Progenitor cell of endocrine pancreas (in vitro differentiated cells): ENCODE measurements at regions not wholly inside any gene's neighbourhood (a gene's known extent, or its start where the extent isn't known, plus 50 kb on each side); places are given as distances from the start of the nearest gene placed in this dataset.

Experiments used
- DNase-seq: peaks from one replicate; pipeline ENCODE4 v3.0.0; 2021; ENCODE audit warnings: low spot score; ENCODE audit not compliant: unreplicated experiment
- H3K27ac Mint-ChIP-seq: 2 replicates; pipeline ENCODE4 v1.8.0; 2021; ENCODE audit warnings: mild to moderate bottlenecking, moderate library complexity, mixed read lengths
- H3K27me3 Mint-ChIP-seq: 2 replicates; pipeline ENCODE4 v1.8.0; 2021; ENCODE audit warnings: mixed read lengths
- H3K36me3 Mint-ChIP-seq: 2 replicates; pipeline ENCODE4 v1.8.0; 2022; ENCODE audit warnings: mixed read lengths; ENCODE audit not compliant: insufficient read depth
- H3K4me1 Mint-ChIP-seq: 2 replicates; pipeline ENCODE4 v1.8.0; 2021; ENCODE audit warnings: low read depth, mixed read lengths
- H3K4me3 Mint-ChIP-seq: 2 replicates; pipeline ENCODE4 v1.8.0; 2021; ENCODE audit warnings: low read depth, mild to moderate bottlenecking, moderate library complexity, mixed read lengths
- H3K9me3 Mint-ChIP-seq: 2 replicates; pipeline ENCODE4 v1.8.0; 2021; ENCODE audit warnings: low read depth, mixed read lengths
- TF ChIP-seq, protein P1 (sequence below): fragments of 200-600 bp; sonication (generic); IDR thresholded peaks from one replicate; pipeline ENCODE4 v1.5.0; 2021; ENCODE audit warnings: antibody characterized with exemption, mild to moderate bottlenecking; ENCODE audit not compliant: unreplicated experiment

DNA sequence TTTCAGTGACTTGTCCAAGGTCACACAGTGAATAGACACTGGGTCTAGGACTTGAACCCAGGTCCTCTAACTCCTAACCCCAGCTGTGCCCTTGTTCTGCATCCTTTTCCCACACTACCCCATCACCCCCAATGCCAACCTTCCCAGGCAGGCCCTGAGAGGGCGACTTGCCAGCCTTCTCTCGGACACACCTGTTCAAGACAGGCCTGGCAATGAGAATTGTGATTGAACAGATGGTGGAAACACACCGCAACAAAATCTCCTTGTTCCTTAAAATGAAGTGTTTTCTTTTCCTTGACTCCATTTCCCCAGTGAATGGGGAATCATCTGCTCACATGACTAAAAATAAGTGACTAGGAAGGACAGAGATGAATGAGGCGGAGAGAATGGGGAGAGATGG lies 189.5 kb upstream of the ASIC2 start:
- Mint-ChIP-seq H3K4me1 (no peaks in the 10 kb centered on the region), H3K27ac (no peak overlapping the region)

DNA sequence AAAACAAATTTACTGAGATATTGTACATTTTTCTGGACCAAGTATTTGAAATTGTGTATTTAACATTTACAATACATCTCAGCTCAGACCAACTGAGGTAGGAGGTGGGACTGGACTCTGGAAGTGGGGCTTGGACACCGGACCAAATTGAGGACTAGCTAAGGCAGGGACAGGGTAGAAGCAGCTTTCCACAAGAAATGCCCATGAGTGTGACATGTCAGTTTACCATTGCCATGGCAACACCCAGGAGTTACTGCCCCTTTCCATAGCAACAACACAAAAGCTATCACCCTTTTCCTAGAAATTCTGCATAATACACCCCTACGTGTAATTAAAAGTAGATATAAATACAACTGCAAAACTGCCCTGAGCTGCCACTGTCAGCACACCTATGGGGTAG lies 191.5 kb upstream of the ASIC2 start:
- peaks cover 5% of the 10 kb centered on the region for H3K27me3 Mint-ChIP-seq
- H3K36me3 Mint-ChIP-seq: no peaks in the 10 kb centered on the region
- TF ChIP-seq, protein P1, sequence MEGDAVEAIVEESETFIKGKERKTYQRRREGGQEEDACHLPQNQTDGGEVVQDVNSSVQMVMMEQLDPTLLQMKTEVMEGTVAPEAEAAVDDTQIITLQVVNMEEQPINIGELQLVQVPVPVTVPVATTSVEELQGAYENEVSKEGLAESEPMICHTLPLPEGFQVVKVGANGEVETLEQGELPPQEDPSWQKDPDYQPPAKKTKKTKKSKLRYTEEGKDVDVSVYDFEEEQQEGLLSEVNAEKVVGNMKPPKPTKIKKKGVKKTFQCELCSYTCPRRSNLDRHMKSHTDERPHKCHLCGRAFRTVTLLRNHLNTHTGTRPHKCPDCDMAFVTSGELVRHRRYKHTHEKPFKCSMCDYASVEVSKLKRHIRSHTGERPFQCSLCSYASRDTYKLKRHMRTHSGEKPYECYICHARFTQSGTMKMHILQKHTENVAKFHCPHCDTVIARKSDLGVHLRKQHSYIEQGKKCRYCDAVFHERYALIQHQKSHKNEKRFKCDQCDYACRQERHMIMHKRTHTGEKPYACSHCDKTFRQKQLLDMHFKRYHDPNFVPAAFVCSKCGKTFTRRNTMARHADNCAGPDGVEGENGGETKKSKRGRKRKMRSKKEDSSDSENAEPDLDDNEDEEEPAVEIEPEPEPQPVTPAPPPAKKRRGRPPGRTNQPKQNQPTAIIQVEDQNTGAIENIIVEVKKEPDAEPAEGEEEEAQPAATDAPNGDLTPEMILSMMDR: no peak
- no peaks in the 10 kb centered on the region for H3K9me3 Mint-ChIP-seq
- no peaks in the 10 kb centered on the region for H3K4me1 Mint-ChIP-seq
- no peak overlapping the region for H3K27ac Mint-ChIP-seq
- no peak overlapping the region for H3K4me3 Mint-ChIP-seq
- DNase-seq: no peak

More for the DNA sequence above, 189.5 kb upstream of the ASIC2 start:
- Mint-ChIP-seq H3K9me3 (no peaks in the 10 kb centered on the region), H3K36me3 (no peaks in the 10 kb centered on the region), H3K4me3 (no peak overlapping the region), H3K27me3 (no peaks in the 10 kb centered on the region)
- DNase-seq: no peak
- TF ChIP-seq, protein P1: no peak

GRCh38 chr17:33486135-33486885 lies 193.2 kb upstream of the ASIC2 start:
- DNase-seq: no peak
- TF ChIP-seq, protein P1: no peak
- H3K9me3 Mint-ChIP-seq: no peaks in the 10 kb centered on the region
- no peak overlapping the region for H3K4me3 Mint-ChIP-seq
- H3K4me1 Mint-ChIP-seq: no peaks in the 10 kb centered on the region
- H3K36me3 Mint-ChIP-seq: no peaks in the 10 kb centered on the region
- no peak overlapping the region for H3K27ac Mint-ChIP-seq
- H3K27me3 Mint-ChIP-seq: peaks cover 5% of the 10 kb centered on the region

DNA sequence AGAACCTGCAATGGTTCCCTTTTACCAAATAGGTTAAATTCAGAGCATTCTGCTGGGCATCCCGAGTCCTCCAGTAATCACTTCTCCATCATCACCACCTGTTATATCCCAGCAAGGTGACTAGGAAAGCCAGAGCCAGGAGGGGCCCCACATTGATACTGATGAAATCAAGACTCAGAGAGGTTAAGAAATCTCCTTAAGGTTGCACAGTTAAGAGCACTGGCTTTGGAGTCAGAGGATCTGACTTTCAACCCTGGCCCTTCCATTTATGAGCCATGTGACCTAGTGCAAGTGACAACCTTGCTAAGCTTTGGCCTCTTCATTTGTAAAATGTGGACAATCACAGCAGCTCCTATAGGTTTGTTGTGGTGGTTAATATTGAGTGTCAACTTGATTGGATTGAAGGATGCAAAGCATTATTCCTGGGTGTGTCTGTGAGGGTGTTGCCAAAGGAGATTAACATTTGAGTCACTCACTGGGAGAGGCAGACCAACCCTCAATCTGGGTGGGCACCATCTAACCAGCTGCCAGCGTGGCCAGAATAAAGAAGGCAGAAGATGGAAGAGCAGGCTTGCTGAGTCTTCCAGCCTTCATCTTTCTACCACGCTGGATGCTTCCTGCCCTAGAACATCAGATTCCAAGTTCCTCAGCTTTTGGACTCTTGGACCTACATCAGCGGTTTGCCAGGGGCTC lies 194.2 kb upstream of the ASIC2 start:
- Mint-ChIP-seq H3K4me3 (no peak overlapping the region), H3K27me3 (peaks cover 5% of the 10 kb centered on the region), H3K4me1 (no peaks in the 10 kb centered on the region), H3K27ac (no peak overlapping the region), H3K9me3 (no peaks in the 10 kb centered on the region), H3K36me3 (no peaks in the 10 kb centered on the region)
- TF ChIP-seq, protein P1: no peak
- DNase-seq: no peak

DNA sequence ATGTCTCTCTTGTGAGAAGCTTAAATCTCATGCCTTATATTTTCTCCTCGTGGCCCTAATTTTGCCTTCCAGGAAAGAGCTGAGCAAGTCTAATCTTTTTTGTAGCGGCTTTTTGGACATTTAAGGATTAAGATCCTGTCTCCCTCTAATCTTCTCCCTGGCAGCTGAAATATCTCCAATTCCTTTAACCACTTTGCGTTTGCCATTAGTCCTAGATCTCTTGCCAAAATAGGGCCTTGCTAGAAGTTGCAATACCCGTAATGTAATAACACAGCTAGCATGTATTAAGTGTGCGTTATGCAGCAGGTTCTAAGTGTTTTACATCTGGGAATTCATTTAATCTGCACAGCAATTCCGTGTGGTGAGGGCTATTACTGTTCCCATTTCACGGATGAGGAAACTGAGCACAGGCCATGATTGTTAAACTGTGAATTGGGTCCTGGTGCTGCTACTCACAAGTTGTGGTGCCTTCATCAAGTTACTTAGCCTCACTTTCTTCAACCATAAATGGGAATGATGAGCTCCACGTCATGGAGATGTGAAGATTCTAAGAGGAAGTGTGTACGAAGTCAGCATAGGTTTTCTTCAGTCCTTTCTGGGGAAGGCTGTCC lies 198.9 kb upstream of the ASIC2 start:
- no peaks in the 10 kb centered on the region for H3K4me1 Mint-ChIP-seq
- TF ChIP-seq, protein P1: no peak
- no peak overlapping the region for H3K4me3 Mint-ChIP-seq
- no peak overlapping the region for H3K27ac Mint-ChIP-seq
- no peaks in the 10 kb centered on the region for H3K36me3 Mint-ChIP-seq
- H3K9me3 Mint-ChIP-seq: no peaks in the 10 kb centered on the region
- H3K27me3 Mint-ChIP-seq: peaks cover 12% of the 10 kb centered on the region
- DNase-seq: no peak
